GM23248 (cell line): ENCODE measurements at regions not wholly inside any gene's neighbourhood (a gene's known extent, or its start where the extent isn't known, plus 50 kb on each side); places are given as distances from the start of the nearest gene placed in this dataset.

Experiments
- EZH2 ChIP-seq: fragments of 200-600 bp; sonication (generic); IDR thresholded peaks from 2 replicates; pipeline ENCODE4 v1.6.1; 2018; ENCODE audit warnings: antibody characterized with exemption, mild to moderate bottlenecking; ENCODE audit not compliant: insufficient read depth, poor library complexity, severe bottlenecking
- EZH2phosphoT487 ChIP-seq: fragments of 200-600 bp; sonication (generic); IDR thresholded peaks from 2 replicates; pipeline ENCODE4 v1.6.1; 2018; ENCODE audit warnings: antibody characterized with exemption, moderate library complexity, mild to moderate bottlenecking, low read depth; ENCODE audit not compliant: insufficient read depth

DNA sequence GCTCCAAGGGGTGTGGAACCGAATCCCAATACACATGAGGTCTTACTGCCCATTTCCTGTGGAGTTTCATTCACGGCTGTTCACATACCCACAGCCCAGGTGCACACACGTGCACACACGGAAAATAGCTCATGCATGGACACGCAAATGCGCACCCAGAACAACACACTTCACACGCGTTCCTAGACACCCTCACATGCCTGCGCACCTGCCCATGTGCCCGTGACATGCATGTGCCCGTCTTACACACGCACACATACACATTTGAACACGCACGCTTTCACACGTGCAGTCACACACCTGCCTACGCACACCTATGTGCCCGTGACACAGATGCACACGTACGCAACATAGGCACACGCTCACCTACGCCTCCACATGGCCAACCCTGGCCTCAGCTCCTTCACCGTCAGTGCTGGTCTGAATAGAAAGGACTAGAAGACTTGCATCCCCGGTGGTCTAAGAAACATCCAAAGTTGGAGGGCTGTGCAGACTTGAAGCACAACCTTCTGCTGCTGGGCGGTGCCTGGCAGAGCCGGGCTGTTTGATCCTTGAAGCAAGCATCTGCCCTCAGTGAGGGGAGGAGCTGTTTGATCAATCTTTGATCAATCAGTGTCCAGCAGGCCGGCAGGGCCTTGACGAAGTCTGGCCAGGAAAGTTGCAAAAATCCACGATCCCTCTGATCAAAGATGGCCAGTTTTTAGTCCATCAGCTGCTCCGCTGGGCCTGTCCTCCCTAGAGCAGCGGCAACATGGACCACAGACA lies 164.7 kb downstream of the OLFM1 start:
- TF ChIP-seq EZH2phosphoT487 = no peak
- TF ChIP-seq EZH2 = no peak
